HepG2 (cell line): ENCODE measurements at regions not wholly inside any gene's neighbourhood (a gene's known extent, or its start where the extent isn't known, plus 50 kb on each side); places are given as distances from the start of the nearest gene placed in this dataset.
A peak's percentile ranks its signal among the peaks of the same experiment; 100 is the strongest.

ENCODE experiments used
- ATF2 ChIP-seq: sonication (generic); formaldehyde crosslinking; IDR thresholded peaks from 2 replicates; pipeline ENCODE4 v1.4.0; 2020; ENCODE audit warnings: missing genetic modification reagents
- BCL6 ChIP-seq: IDR thresholded peaks from 2 replicates; pipeline ENCODE4 v1.6.1; 2016; ENCODE audit warnings: missing genetic modification reagents, missing compliant biosample characterization
- CEBPG ChIP-seq: IDR thresholded peaks from 2 replicates; pipeline ENCODE4 v1.6.1; 2016
- FOXA3 ChIP-seq: IDR thresholded peaks from 2 replicates; pipeline ENCODE4 v1.6.1; 2016; ENCODE audit warnings: missing genetic modification reagents, missing compliant biosample characterization
- FOXP1 ChIP-seq, 2 experiments: fragments of 450-650 bp in 1 of 2; IDR thresholded peaks; 2 replicates each; pipeline ENCODE4 v1.6.1; 2017 to 2018; ENCODE audit warnings: antibody characterized with exemption in 1 of 2
- GATAD2A ChIP-seq: IDR thresholded peaks from 2 replicates; pipeline ENCODE4 v1.6.1; 2016
- HNF1A ChIP-seq, 2 experiments: sonication (generic) in 1 of 2; formaldehyde crosslinking in 1 of 2; IDR thresholded peaks; 2 replicates each; pipeline versions ENCODE4 v1.4.0 to v1.6.1; 2016 to 2020; ENCODE audit warnings: borderline replicate concordance in 1 of 2, low read depth in 1 of 2, mild to moderate bottlenecking in 1 of 2, missing genetic modification reagents in 1 of 2
- HNF4A ChIP-seq: sonication (generic); formaldehyde crosslinking; IDR thresholded peaks from 2 replicates; pipeline ENCODE4 v1.4.0; 2020; ENCODE audit warnings: missing genetic modification reagents
- HOXA3 ChIP-seq: sonication (generic); formaldehyde crosslinking; IDR thresholded peaks from 2 replicates; pipeline ENCODE4 v1.5.0; 2020; ENCODE audit warnings: missing genetic modification reagents
- KLF15 ChIP-seq: sonication (generic); formaldehyde crosslinking; IDR thresholded peaks from 2 replicates; pipeline ENCODE4 v1.8.1; 2023; ENCODE audit warnings: borderline replicate concordance, mild to moderate bottlenecking, inconsistent platforms, missing genetic modification reagents, mixed read lengths
- MAX ChIP-seq: IDR thresholded peaks from 2 replicates; pipeline ENCODE4 v1.6.1; 2012; ENCODE audit warnings: inconsistent platforms
- MNT ChIP-seq: fragments of 450-650 bp; IDR thresholded peaks from 2 replicates; pipeline ENCODE4 v1.6.1; 2016
- MXD1 ChIP-seq: sonication (generic); formaldehyde crosslinking; IDR thresholded peaks from 2 replicates; pipeline ENCODE4 v1.4.0; 2020; ENCODE audit warnings: mild to moderate bottlenecking, missing genetic modification reagents
- PPARG ChIP-seq: conservative IDR thresholded peaks from 2 replicates; pipeline ENCODE4 v1.6.1; 2016; ENCODE audit warnings: missing biosample characterization, missing genetic modification reagents
- TMF1 ChIP-seq: sonication (generic); formaldehyde crosslinking; IDR thresholded peaks from 2 replicates; pipeline ENCODE4 v1.8.1; 2022; ENCODE audit warnings: low read depth, missing genetic modification reagents
- ZNF83 ChIP-seq: sonication (generic); formaldehyde crosslinking; IDR thresholded peaks from 2 replicates; pipeline ENCODE4 v1.4.0; 2020; ENCODE audit warnings: missing genetic modification reagents, mild to moderate bottlenecking, borderline replicate concordance
- ZSCAN31 ChIP-seq: sonication (generic); formaldehyde crosslinking; IDR thresholded peaks from 2 replicates; pipeline ENCODE4 v1.5.0; 2020; ENCODE audit warnings: low read depth, mild to moderate bottlenecking, missing genetic modification reagents
- TF ChIP-seq, protein P1 (sequence below): IDR thresholded peaks from 2 replicates; pipeline ENCODE4 v1.6.1; 2012; ENCODE audit warnings: low read length, improper control_type of control experiment

DNA sequence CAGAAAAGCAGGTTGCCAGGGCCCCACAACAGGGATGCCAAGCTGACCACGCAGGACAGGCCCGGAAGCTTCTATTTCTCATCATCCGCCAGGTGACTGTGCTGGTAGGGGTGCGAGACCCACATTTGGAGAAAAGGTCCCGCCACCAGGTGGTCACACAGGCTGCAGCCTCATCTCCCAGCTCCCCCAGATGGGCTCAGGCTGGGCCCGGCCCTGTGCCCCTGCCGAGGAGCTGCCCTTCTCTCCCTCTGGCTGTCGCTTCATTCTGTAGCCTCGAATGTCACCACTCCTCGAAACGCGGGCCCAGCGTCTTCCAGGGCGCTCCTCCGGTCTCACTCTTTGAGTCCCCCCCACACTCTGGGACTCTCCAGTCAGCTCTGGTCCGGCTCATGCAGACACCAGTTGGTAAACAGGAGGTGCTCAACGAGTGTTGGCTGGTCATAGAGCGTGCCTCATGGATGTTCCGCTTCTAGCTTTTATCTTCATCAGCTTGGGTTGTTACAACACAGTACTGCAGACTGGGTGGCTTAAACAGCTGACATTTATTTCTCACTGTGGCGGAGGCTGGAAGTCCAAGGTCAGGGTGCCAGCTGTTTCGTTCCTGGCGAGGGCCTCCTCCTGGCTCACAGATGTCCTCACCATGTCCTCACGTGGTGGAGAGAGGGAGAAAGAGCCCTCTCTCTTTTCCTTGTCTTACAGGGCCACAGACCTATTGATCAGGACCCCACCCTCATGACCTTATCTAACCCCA, 87.1 kb downstream of the TEX29 start (continued):
- TF ChIP-seq, protein P1, sequence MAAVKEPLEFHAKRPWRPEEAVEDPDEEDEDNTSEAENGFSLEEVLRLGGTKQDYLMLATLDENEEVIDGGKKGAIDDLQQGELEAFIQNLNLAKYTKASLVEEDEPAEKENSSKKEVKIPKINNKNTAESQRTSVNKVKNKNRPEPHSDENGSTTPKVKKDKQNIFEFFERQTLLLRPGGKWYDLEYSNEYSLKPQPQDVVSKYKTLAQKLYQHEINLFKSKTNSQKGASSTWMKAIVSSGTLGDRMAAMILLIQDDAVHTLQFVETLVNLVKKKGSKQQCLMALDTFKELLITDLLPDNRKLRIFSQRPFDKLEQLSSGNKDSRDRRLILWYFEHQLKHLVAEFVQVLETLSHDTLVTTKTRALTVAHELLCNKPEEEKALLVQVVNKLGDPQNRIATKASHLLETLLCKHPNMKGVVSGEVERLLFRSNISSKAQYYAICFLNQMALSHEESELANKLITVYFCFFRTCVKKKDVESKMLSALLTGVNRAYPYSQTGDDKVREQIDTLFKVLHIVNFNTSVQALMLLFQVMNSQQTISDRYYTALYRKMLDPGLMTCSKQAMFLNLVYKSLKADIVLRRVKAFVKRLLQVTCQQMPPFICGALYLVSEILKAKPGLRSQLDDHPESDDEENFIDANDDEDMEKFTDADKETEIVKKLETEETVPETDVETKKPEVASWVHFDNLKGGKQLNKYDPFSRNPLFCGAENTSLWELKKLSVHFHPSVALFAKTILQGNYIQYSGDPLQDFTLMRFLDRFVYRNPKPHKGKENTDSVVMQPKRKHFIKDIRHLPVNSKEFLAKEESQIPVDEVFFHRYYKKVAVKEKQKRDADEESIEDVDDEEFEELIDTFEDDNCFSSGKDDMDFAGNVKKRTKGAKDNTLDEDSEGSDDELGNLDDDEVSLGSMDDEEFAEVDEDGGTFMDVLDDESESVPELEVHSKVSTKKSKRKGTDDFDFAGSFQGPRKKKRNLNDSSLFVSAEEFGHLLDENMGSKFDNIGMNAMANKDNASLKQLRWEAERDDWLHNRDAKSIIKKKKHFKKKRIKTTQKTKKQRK = no peak
- no peak for TF ChIP-seq KLF15 (CRISPR knock-in tag)
- no peak for TF ChIP-seq MXD1 (CRISPR knock-in tag)
- no peak for TF ChIP-seq MNT
- no peak for TF ChIP-seq ZNF83
- TF ChIP-seq FOXP1 (IDR thresholded peaks at IDR 0.05) = no peak
- no peak for TF ChIP-seq FOXP1 (CRISPR knock-in tag; IDR thresholded peaks at IDR 0.05)
- TF ChIP-seq ATF2 = no peak
- 0 out of 2 replicates have a peak, but pooled peaks have one; percentile 6 for TF ChIP-seq FOXA3 (CRISPR knock-in tag)
- TF ChIP-seq HOXA3 = 0 out of 2 replicates have a peak, but pooled peaks have one; percentile 23
- 0 out of 2 replicates have a peak, but pooled peaks have one; percentile 13 for TF ChIP-seq GATAD2A (CRISPR knock-in tag)
- TF ChIP-seq ZSCAN31 (CRISPR knock-in tag) = no peak
- TF ChIP-seq CEBPG (CRISPR knock-in tag) = peak; percentile 25; the same call in 1 of the 2 replicates
- TF ChIP-seq HNF4A = peak; percentile 65
- no peak for TF ChIP-seq HNF1A (IDR thresholded peaks at IDR 0.05; ENCODE audit: low read depth)
- TF ChIP-seq HNF1A (CRISPR knock-in tag; IDR thresholded peaks at IDR 0.05; ENCODE audit: borderline replicate concordance) = no peak
- 0 out of 2 replicates have a peak, but pooled peaks have one; percentile 46 for TF ChIP-seq MAX
- TF ChIP-seq TMF1 = no peak
- TF ChIP-seq BCL6 (CRISPR knock-in tag) = no peak
- TF ChIP-seq PPARG (CRISPR knock-in tag) = no peak
